Heart left ventricle (tissue), 16 donors: ENCODE measurements at regions not wholly inside any gene's neighbourhood (a gene's known extent, or its start where the extent isn't known, plus 50 kb on each side); places are given as distances from the start of the nearest gene placed in this dataset.

ENCODE experiments used
- ATAC-seq, 4 donors: fragments of 200-7000 bp; cut with Tn5 transposase; one replicate each; pipeline ENCODE4 v1.9.1; 2020 to 2022; ENCODE audit warnings: moderate library complexity in 4 of 4, mild to moderate bottlenecking in 3 of 4, moderate number of reproducible peaks in 1 of 4
- DNase-seq, 5 donors: peaks; one replicate each; pipeline ENCODE4 v3.0.0-alpha.2; 2020
- H3K27ac ChIP-seq, 12 donors: fragments of 200-600 bp; sonication (generic) in 4 of 12; one replicate each; pipeline versions ENCODE4 v1.5.0 to v1.8.0; 2016 to 2022; ENCODE audit warnings: mild to moderate bottlenecking in 2 of 12
- H3K27me3 ChIP-seq, 9 donors: fragments of 200-600 bp; sonication (generic) in 2 of 9; one replicate each; pipeline versions ENCODE4 v1.5.1 to v1.8.0; 2016 to 2022; ENCODE audit warnings: mild to moderate bottlenecking in 3 of 9
- H3K36me3 ChIP-seq, 9 donors: fragments of 200-600 bp; sonication (generic) in 2 of 9; one replicate each; pipeline versions ENCODE4 v1.5.0 to v1.8.0; 2018 to 2022; ENCODE audit warnings: mild to moderate bottlenecking in 2 of 9
- H3K4me1 ChIP-seq, 12 donors: fragments of 200-600 bp; sonication (generic) in 4 of 12; one replicate each; pipeline versions ENCODE4 v1.5.0 to v1.8.0; 2016 to 2022; ENCODE audit warnings: mild to moderate bottlenecking in 3 of 12
- H3K4me3 ChIP-seq, 12 donors: fragments of 200-600 bp; sonication (generic) in 4 of 12; one replicate each; pipeline versions ENCODE4 v1.5.0 to v1.8.0; 2017 to 2022; ENCODE audit warnings: mild to moderate bottlenecking in 9 of 12, moderate library complexity in 4 of 12
- H3K9me3 ChIP-seq, 12 donors: fragments of 200-600 bp; sonication (generic) in 4 of 12; one replicate each; pipeline versions ENCODE4 v1.5.0 to v1.8.0; 2016 to 2022; ENCODE audit warnings: mild to moderate bottlenecking in 1 of 12
- POLR2A ChIP-seq, 2 donors: fragments of 450-650 bp; IDR thresholded peaks; one replicate each; pipeline ENCODE4 v1.6.1; 2017; ENCODE audit warnings: antibody characterized with exemption in 2 of 2, mild to moderate bottlenecking in 2 of 2, moderate library complexity in 2 of 2
- WGBS, 4 donors: extraction: QIAGEN DNeasy Blood & Tissue Kit in 2 of 4; methylation state at CpG; one replicate each; pipeline versions ENCODE4 v1.1.5 to v1.1.7; 2013 to 2018; 5-methylcytosine and 5-hydroxymethylcytosine counted together
- intact Hi-C, 10 donors: fragments of 100-400 bp; cut with DNase I; formaldehyde crosslinking; loops; one replicate each; pipeline versions ENCODE4 v1.11.1 to v1.14.2; 2022
- TF ChIP-seq, protein P1 (sequence below), 12 donors: fragments of 200-600 bp; sonication (generic) in 4 of 12; IDR thresholded peaks; one replicate each; pipeline versions ENCODE4 v1.5.0 to v1.8.0; 2018 to 2022; ENCODE audit warnings: antibody characterized with exemption in 12 of 12, mild to moderate bottlenecking in 5 of 12
- donor health status: ischemic (EF 13 %, LVEDD 7.1; RV severe dilation, severe dysfunction).
- donor health status: healthy with polysubstance abuse.
- donor health status: DM: no; HTN: yes; CAD: no.
- donor health status: DM: no; HTN: no; CAD: no.
- donor health status: ischemic (EF 25% LVEDD 6.9; RV normal size, moderate dysfunction).
- donor health status: ischemic (EF 25% LVEDD 5.7; RV mildly dilated, moderate dysfunction).
- donor health status: healthy.
- donor health status: DM: yes; HTN: yes; CAD: no.
- donor health status: ischemic (EF 35%, LVEDD 5.7; RV mildly dilated, moderate dysfunction).
- donor health status: nonischemic (EF 11% LVEDD 7.7; RV severe dilation, severe dysfunction).
- donor health status: DM: yes; HTN: yes; CAD: no.
- donor health status: PGD.
- donor health status: ischemic (EF 29% LVEDD 5.4; RV normal size, mild dysfunction).
- donor health status: nonischemic (EF 23%, LVEDD 6.1; RV moderate dilation, normal function).

DNA sequence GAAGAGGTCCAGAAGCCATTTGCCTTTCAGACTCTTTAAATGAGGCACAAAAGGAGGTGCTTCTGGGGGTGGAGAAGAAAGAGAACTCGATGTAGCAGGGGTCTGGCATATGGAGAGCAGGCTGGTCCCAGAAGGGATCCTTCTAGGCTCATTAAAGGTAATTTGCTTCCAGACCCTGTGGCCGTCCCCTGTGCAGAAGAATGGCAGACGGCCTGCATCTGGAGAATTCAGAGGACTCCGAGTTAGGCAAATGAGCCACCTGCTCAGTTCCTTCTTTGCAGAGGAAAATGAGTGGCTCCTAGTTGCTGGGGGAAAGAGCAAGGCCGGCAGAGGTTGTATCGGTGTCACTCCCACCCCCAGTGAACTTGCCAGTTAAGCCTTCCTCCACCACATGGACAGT, 73.8 kb upstream of the FAM180A start:
- ATAC-seq, result no peak
- Histone ChIP-seq H3K27me3 (no peaks in the 10 kb centered on the region), H3K27ac (no peak overlapping the region), H3K4me3 (no peak overlapping the region), H3K4me1 (no peaks in the 10 kb centered on the region), H3K36me3 (no peaks in the 10 kb centered on the region), H3K9me3 (no peaks in the 10 kb centered on the region)
- WGBS, 4 donors, result 86 to 91% (median 89%) methylated on average over 6 of the region's 6 CpGs
- TF ChIP-seq, protein P1, sequence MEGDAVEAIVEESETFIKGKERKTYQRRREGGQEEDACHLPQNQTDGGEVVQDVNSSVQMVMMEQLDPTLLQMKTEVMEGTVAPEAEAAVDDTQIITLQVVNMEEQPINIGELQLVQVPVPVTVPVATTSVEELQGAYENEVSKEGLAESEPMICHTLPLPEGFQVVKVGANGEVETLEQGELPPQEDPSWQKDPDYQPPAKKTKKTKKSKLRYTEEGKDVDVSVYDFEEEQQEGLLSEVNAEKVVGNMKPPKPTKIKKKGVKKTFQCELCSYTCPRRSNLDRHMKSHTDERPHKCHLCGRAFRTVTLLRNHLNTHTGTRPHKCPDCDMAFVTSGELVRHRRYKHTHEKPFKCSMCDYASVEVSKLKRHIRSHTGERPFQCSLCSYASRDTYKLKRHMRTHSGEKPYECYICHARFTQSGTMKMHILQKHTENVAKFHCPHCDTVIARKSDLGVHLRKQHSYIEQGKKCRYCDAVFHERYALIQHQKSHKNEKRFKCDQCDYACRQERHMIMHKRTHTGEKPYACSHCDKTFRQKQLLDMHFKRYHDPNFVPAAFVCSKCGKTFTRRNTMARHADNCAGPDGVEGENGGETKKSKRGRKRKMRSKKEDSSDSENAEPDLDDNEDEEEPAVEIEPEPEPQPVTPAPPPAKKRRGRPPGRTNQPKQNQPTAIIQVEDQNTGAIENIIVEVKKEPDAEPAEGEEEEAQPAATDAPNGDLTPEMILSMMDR (IDR thresholded peaks at IDR 0.05), result no peak
- no peak for TF ChIP-seq POLR2A (IDR thresholded peaks at IDR 0.05)
- DNase-seq, result no peak
- intact Hi-C loops, result loop anchor here in 1 of 10 donors (10.0 kb wide), 1 partner anchor 92 kb away; no protein-coding TSS in a partner anchor

DNA sequence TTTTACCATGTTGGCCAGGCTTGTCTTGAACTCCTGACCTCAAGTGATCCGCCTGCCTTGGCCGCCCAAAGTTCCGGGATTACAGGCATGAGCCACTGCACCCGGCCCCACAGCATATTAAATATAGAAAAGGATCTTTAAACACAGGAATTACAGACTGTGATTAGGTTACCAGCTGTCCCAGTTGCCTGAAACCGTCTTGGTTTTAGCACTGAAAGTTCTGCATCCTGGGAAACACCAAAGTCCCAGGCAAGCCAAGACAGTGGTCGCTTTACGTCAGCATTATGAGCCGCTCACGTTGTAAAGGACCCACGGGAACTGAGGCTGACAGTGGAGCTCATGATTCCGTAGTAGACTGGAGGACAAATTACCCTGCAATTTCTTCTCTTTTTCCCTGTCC, 69.0 kb upstream of the FAM180A start:
- TF ChIP-seq POLR2A (IDR thresholded peaks at IDR 0.05), result no peak
- TF ChIP-seq, protein P1 (IDR thresholded peaks at IDR 0.05), result no peak
- H3K4me3 ChIP-seq, result no peak overlapping the region
- 51 to 74% (median 63%) methylated on average over 10 to 11 of the region's 11 CpGs for WGBS, 4 donors
- intact Hi-C loops, result no loop called here
- H3K9me3 ChIP-seq, result no peaks in the 10 kb centered on the region
- no peaks in the 10 kb centered on the region for H3K27me3 ChIP-seq
- ATAC-seq, result peak in 3 of 4 donors; percentile 34 to 82 (median 52)
- H3K27ac ChIP-seq, result peak overlapping the region in 1 of 12 donors; percentile 41
- peak in 2 of 5 donors; percentile 43 to 45 for DNase-seq
- no peaks in the 10 kb centered on the region for H3K4me1 ChIP-seq
- no peaks in the 10 kb centered on the region for H3K36me3 ChIP-seq

DNA sequence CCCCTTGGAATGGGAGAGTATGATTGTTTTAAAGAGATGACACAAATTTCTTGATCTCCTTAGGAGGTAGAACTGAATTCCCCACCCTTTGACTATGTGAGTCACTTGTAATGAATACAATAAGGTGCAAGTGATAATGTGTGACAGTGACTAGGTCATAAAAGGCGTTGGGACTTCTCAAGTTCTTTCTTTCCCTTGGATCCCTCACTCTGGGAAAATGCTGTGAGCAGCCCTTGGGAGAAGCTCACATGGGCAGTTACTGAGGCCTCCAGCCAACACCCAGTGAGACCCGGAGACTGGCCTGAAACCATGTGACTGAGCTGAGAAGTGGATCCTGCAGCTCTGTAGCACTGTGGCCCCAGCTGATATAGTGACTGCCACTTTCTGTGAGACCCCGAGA, 66.4 kb upstream of the FAM180A start:
- Histone ChIP-seq H3K27me3 (no peaks in the 10 kb centered on the region), H3K4me1 (no peaks in the 10 kb centered on the region), H3K36me3 (no peaks in the 10 kb centered on the region), H3K4me3 (no peak overlapping the region), H3K9me3 (no peaks in the 10 kb centered on the region), H3K27ac (no peak overlapping the region)
- intact Hi-C loops, result no loop called here
- WGBS, 4 donors, result 58 to 79% (median 74%) methylated on average over 3 of the region's 3 CpGs
- no peak for DNase-seq
- TF ChIP-seq, protein P1 (IDR thresholded peaks at IDR 0.05), result no peak
- ATAC-seq, result peak in 1 of 4 donors; percentile 25

DNA sequence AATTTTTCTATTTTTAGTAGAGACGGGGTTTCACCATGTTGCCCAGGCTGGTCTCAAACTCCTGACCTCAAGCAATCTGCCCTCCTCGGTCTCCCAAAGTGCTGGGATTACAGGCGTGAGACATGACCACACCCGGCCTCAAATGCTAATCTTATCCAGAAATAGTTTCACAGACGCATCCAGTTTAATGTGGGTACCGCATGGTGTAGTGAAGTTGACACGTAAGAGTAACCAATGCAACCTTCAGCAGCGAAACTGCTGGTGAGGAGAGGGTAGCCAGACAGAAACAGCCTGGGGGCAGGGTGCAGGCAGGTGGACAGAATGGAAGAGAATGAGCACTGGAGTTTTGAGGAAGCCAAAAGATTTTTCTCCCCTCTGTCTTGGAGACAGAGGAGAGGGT, 63.5 kb upstream of the FAM180A start:
- TF ChIP-seq, protein P1 (IDR thresholded peaks at IDR 0.05), result no peak
- no peak for TF ChIP-seq POLR2A (IDR thresholded peaks at IDR 0.05)
- ATAC-seq, result no peak
- intact Hi-C loops, result no loop called here
- 63 to 74% (median 65%) methylated on average over 8 of the region's 8 CpGs for WGBS, 4 donors
- no peaks in the 10 kb centered on the region for H3K27me3 ChIP-seq
- H3K9me3 ChIP-seq, result no peaks in the 10 kb centered on the region
- no peak overlapping the region for H3K27ac ChIP-seq
- H3K36me3 ChIP-seq, result no peaks in the 10 kb centered on the region
- H3K4me1 ChIP-seq, result peaks cover 0 to 15% (median 9%) of the 10 kb centered on the region in 12 donors
- DNase-seq, result no peak
- no peak overlapping the region for H3K4me3 ChIP-seq
